GM19455 (cell line): ENCODE measurements at regions not wholly inside any gene's neighbourhood (a gene's known extent, or its start where the extent isn't known, plus 50 kb on each side); places are given as distances from the start of the nearest gene placed in this dataset.

Source experiments
- ATAC-seq: cut with Tn5 transposase; IDR thresholded peaks from one replicate; pipeline ENCODE4 v1.9.1; 2021; ENCODE audit not compliant: unreplicated experiment

GRCh38 chr13:54841682-54842081, 1813.1 kb downstream of the OLFM4 start:
- ATAC-seq, result no peak

- no peak for ATAC-seq
These were observed 1816.8 kb downstream of the OLFM4 start for GRCh38 chr13:54845351-54845965.

GRCh38 chr13:54852831-54853230, 1824.2 kb downstream of the OLFM4 start:
- no peak for ATAC-seq

- ATAC-seq, result no peak
These were observed 1831.2 kb downstream of the OLFM4 start for GRCh38 chr13:54859827-54860226.

GRCh38 chr13:54875111-54875510, 1846.5 kb downstream of the OLFM4 start:
- no peak for ATAC-seq

GRCh38 chr13:54879036-54879435, 1850.4 kb downstream of the OLFM4 start:
- no peak for ATAC-seq

- no peak for ATAC-seq
These were observed 1856.1 kb downstream of the OLFM4 start for GRCh38 chr13:54884682-54885081.

GRCh38 chr13:54890976-54891375, 1862.4 kb downstream of the OLFM4 start:
- no peak for ATAC-seq

GRCh38 chr13:54901316-54901715, 1872.7 kb downstream of the OLFM4 start:
- ATAC-seq, result no peak

GRCh38 chr13:54912367-54912766, 1883.8 kb downstream of the OLFM4 start:
- no peak for ATAC-seq

GRCh38 chr13:54913668-54914067, 1885.1 kb downstream of the OLFM4 start:
- ATAC-seq, result no peak

- ATAC-seq, result no peak
These were observed 1898.9 kb downstream of the OLFM4 start for GRCh38 chr13:54927538-54927937.

- no peak for ATAC-seq
These were observed 1899.5 kb downstream of the OLFM4 start for GRCh38 chr13:54928071-54928470.

GRCh38 chr13:54934121-54934520, 1905.5 kb downstream of the OLFM4 start:
- no peak for ATAC-seq

- no peak for ATAC-seq
These were observed 1917.4 kb downstream of the OLFM4 start for GRCh38 chr13:54945973-54946372.

GRCh38 chr13:54949735-54950134, 1921.1 kb downstream of the OLFM4 start:
- no peak for ATAC-seq

GRCh38 chr13:54950546-54950945, 1921.9 kb downstream of the OLFM4 start:
- ATAC-seq, result no peak

- no peak for ATAC-seq
These were observed 1925.2 kb downstream of the OLFM4 start for GRCh38 chr13:54953786-54954185.

- ATAC-seq, result no peak
These were observed 1930.2 kb downstream of the OLFM4 start for GRCh38 chr13:54958781-54959180.

- no peak for ATAC-seq
These were observed 1937.3 kb downstream of the OLFM4 start for GRCh38 chr13:54965881-54966280.

GRCh38 chr13:54972838-54973237, 1944.2 kb downstream of the OLFM4 start:
- no peak for ATAC-seq

- no peak for ATAC-seq
These were observed 1947.1 kb downstream of the OLFM4 start for GRCh38 chr13:54975676-54976075.

- no peak for ATAC-seq
These were observed 1952.0 kb downstream of the OLFM4 start for GRCh38 chr13:54980651-54981050.
